ENCODE measurements at regions not wholly inside any gene's neighbourhood (a gene's known extent, or its start where the extent isn't known, plus 50 kb on each side); places are given as distances from the start of the nearest gene placed in this dataset.
"Not testable (repeated sequence)": the region's sequence is repeated elsewhere in the genome, so short reads cannot be mapped to it uniquely, and the experiment has no call there.

DNA sequence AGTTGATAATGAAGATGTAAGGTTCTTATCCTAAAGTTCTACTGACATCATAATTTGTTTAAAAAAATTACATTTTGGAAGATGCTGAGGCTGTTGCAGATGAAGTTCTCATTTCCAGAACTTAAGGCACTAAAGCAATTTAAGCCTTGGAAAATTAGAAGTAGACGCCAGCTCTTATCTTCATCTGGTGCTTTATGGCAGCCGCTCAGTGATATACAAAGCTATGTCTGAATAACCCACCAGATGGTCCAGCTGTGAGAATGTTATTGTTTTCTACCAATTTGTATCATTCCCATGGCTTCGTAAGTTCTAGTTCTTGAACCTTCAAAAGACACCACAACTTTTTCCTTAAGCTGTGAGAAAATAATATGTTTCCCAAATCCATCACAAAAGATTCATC lies 212.1 kb upstream of the ARID2 start:
- Histone ChIP-seq H3K4me1 (ENCODE audit: insufficient read depth, low read length) (no peaks in the 10 kb centered on the region), H3K4me3 (ENCODE audit: insufficient read depth, low read length) (no peak overlapping the region), H3K27me3 (ENCODE audit: insufficient read depth, low read length) (no peaks in the 10 kb centered on the region), H3K4me2 (ENCODE audit: insufficient read depth, low read length) (no peak overlapping the region), H3K36me3 (ENCODE audit: insufficient read depth, low read length) (no peaks in the 10 kb centered on the region), H3K9me3 (ENCODE audit: low read depth, low read length) (no peaks in the 10 kb centered on the region), H4K20me1 (ENCODE audit: insufficient read depth, low read length) (no peaks in the 10 kb centered on the region), H2AFZ (ENCODE audit: low read length) (no peak overlapping the region), H3K27ac (ENCODE audit: low read depth, low read length) (no peak overlapping the region), H3K79me2 (ENCODE audit: insufficient read depth, low read length) (no peaks in the 10 kb centered on the region)
- no peak for TF ChIP-seq CTCF (IDR thresholded peaks at IDR 0.05; ENCODE audit: extremely low read depth, low read depth, low read length)
- DNase-seq (ENCODE audit: insufficient read length, low spot score, missing footprints): no peak

- Histone ChIP-seq H3K27me3 (ENCODE audit: insufficient read depth, low read length) (no peaks in the 10 kb centered on the region), H3K4me3 (ENCODE audit: insufficient read depth, low read length) (no peak overlapping the region), H3K27ac (ENCODE audit: low read depth, low read length) (no peak overlapping the region), H3K4me2 (ENCODE audit: insufficient read depth, low read length) (no peak overlapping the region), H3K79me2 (ENCODE audit: insufficient read depth, low read length) (no peaks in the 10 kb centered on the region), H3K4me1 (ENCODE audit: insufficient read depth, low read length) (no peaks in the 10 kb centered on the region), H3K9me3 (ENCODE audit: low read depth, low read length) (no peaks in the 10 kb centered on the region), H2AFZ (ENCODE audit: low read length) (no peak overlapping the region), H3K36me3 (ENCODE audit: insufficient read depth, low read length) (no peaks in the 10 kb centered on the region), H4K20me1 (ENCODE audit: insufficient read depth, low read length) (no peaks in the 10 kb centered on the region)
- DNase-seq (ENCODE audit: insufficient read length, low spot score, missing footprints): peak; percentile 62
- TF ChIP-seq CTCF (IDR thresholded peaks at IDR 0.05; ENCODE audit: extremely low read depth, low read depth, low read length): no peak
These were observed 210.9 kb upstream of the ARID2 start for GRCh38 chr12:45518291-45519235.

GRCh38 chr12:45522227-45522626 lies 207.3 kb upstream of the ARID2 start:
- Histone ChIP-seq H3K4me1 (ENCODE audit: insufficient read depth, low read length) (no peaks in the 10 kb centered on the region), H3K27me3 (ENCODE audit: insufficient read depth, low read length) (no peaks in the 10 kb centered on the region), H3K79me2 (ENCODE audit: insufficient read depth, low read length) (no peaks in the 10 kb centered on the region), H3K27ac (ENCODE audit: low read depth, low read length) (no peak overlapping the region), H2AFZ (ENCODE audit: low read length) (no peak overlapping the region), H3K36me3 (ENCODE audit: insufficient read depth, low read length) (no peaks in the 10 kb centered on the region), H3K4me2 (ENCODE audit: insufficient read depth, low read length) (no peak overlapping the region), H4K20me1 (ENCODE audit: insufficient read depth, low read length) (no peaks in the 10 kb centered on the region), H3K9me3 (ENCODE audit: low read depth, low read length) (no peaks in the 10 kb centered on the region), H3K4me3 (ENCODE audit: insufficient read depth, low read length) (no peak overlapping the region)
- DNase-seq (ENCODE audit: insufficient read length, low spot score, missing footprints): no peak
- no peak for TF ChIP-seq CTCF (IDR thresholded peaks at IDR 0.05; ENCODE audit: extremely low read depth, low read depth, low read length)

- not testable (repeated sequence) for H3K36me3 ChIP-seq (ENCODE audit: insufficient read depth, low read length); H3K4me1 ChIP-seq (ENCODE audit: insufficient read depth, low read length); H3K79me2 ChIP-seq (ENCODE audit: insufficient read depth, low read length); H4K20me1 ChIP-seq (ENCODE audit: insufficient read depth, low read length); H3K27ac ChIP-seq (ENCODE audit: low read depth, low read length); H2AFZ ChIP-seq (ENCODE audit: low read length); H3K27me3 ChIP-seq (ENCODE audit: insufficient read depth, low read length); H3K4me3 ChIP-seq (ENCODE audit: insufficient read depth, low read length); H3K9me3 ChIP-seq (ENCODE audit: low read depth, low read length); H3K4me2 ChIP-seq (ENCODE audit: insufficient read depth, low read length); DNase-seq (ENCODE audit: insufficient read length, low spot score, missing footprints)
These were observed 202.7 kb upstream of the ARID2 start for GRCh38 chr12:45526823-45527222.
